ENCODE measurements at regions not wholly inside any gene's neighbourhood (a gene's known extent, or its start where the extent isn't known, plus 50 kb on each side); places are given as distances from the start of the nearest gene placed in this dataset.

DNA sequence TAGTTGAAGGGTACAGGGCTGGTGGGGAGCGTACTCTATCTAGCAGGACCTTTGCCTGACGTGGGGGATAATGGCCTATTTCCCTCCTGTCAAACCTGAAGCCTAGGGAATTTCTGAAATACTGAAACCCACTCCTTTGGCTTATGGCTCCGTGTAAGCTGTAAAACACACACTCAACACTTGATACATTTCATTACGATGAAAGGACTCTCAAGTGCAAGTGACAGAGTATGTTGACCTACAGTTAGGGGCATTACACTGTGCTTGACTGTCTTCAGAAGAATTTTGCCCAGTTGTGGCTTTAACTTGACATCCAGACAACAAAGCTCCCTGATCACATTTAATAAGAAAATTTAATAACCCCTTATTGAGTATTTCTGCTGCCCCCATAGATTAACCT lies 194.3 kb downstream of the BAMBI start:
- no peak for TF ChIP-seq EZH2 (IDR thresholded peaks at IDR 0.05; ENCODE audit: low read depth, unreplicated experiment)
- no peak for TF ChIP-seq POLR2AphosphoS5 (IDR thresholded peaks at IDR 0.05; ENCODE audit: low read depth)
- TF ChIP-seq, protein P1, sequence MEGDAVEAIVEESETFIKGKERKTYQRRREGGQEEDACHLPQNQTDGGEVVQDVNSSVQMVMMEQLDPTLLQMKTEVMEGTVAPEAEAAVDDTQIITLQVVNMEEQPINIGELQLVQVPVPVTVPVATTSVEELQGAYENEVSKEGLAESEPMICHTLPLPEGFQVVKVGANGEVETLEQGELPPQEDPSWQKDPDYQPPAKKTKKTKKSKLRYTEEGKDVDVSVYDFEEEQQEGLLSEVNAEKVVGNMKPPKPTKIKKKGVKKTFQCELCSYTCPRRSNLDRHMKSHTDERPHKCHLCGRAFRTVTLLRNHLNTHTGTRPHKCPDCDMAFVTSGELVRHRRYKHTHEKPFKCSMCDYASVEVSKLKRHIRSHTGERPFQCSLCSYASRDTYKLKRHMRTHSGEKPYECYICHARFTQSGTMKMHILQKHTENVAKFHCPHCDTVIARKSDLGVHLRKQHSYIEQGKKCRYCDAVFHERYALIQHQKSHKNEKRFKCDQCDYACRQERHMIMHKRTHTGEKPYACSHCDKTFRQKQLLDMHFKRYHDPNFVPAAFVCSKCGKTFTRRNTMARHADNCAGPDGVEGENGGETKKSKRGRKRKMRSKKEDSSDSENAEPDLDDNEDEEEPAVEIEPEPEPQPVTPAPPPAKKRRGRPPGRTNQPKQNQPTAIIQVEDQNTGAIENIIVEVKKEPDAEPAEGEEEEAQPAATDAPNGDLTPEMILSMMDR (conservative IDR thresholded peaks at IDR 0.05; ENCODE audit: low read depth in 2 of 2): no peak
- TF ChIP-seq EZH2phosphoT487 (IDR thresholded peaks at IDR 0.05; ENCODE audit: unreplicated experiment): no peak
- no peak for TF ChIP-seq STAT1 (IDR thresholded peaks at IDR 0.05; ENCODE audit: unreplicated experiment)
- TF ChIP-seq, protein P2, sequence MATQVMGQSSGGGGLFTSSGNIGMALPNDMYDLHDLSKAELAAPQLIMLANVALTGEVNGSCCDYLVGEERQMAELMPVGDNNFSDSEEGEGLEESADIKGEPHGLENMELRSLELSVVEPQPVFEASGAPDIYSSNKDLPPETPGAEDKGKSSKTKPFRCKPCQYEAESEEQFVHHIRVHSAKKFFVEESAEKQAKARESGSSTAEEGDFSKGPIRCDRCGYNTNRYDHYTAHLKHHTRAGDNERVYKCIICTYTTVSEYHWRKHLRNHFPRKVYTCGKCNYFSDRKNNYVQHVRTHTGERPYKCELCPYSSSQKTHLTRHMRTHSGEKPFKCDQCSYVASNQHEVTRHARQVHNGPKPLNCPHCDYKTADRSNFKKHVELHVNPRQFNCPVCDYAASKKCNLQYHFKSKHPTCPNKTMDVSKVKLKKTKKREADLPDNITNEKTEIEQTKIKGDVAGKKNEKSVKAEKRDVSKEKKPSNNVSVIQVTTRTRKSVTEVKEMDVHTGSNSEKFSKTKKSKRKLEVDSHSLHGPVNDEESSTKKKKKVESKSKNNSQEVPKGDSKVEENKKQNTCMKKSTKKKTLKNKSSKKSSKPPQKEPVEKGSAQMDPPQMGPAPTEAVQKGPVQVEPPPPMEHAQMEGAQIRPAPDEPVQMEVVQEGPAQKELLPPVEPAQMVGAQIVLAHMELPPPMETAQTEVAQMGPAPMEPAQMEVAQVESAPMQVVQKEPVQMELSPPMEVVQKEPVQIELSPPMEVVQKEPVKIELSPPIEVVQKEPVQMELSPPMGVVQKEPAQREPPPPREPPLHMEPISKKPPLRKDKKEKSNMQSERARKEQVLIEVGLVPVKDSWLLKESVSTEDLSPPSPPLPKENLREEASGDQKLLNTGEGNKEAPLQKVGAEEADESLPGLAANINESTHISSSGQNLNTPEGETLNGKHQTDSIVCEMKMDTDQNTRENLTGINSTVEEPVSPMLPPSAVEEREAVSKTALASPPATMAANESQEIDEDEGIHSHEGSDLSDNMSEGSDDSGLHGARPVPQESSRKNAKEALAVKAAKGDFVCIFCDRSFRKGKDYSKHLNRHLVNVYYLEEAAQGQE (IDR thresholded peaks at IDR 0.05; ENCODE audit: unreplicated experiment): no peak
- TF ChIP-seq JUNB (IDR thresholded peaks at IDR 0.05; ENCODE audit: unreplicated experiment): no peak
- TF ChIP-seq, protein P3, sequence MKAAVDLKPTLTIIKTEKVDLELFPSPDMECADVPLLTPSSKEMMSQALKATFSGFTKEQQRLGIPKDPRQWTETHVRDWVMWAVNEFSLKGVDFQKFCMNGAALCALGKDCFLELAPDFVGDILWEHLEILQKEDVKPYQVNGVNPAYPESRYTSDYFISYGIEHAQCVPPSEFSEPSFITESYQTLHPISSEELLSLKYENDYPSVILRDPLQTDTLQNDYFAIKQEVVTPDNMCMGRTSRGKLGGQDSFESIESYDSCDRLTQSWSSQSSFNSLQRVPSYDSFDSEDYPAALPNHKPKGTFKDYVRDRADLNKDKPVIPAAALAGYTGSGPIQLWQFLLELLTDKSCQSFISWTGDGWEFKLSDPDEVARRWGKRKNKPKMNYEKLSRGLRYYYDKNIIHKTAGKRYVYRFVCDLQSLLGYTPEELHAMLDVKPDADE (IDR thresholded peaks at IDR 0.05): no peak
- TF ChIP-seq CREB1 (CRISPR knock-in tag; IDR thresholded peaks at IDR 0.05; ENCODE audit: low read depth): no peak
- TF ChIP-seq ZNF331 (CRISPR knock-in tag; IDR thresholded peaks at IDR 0.05; ENCODE audit: low read depth): no peak

All from GM23338 (cell line).